T-helper 1 cell (primary cell): ENCODE measurements at regions not wholly inside any gene's neighbourhood (a gene's known extent, or its start where the extent isn't known, plus 50 kb on each side); places are given as distances from the start of the nearest gene placed in this dataset.

Experiments used
- DNase-seq, 5 donors: peaks; one replicate each; pipeline ENCODE4 v3.0.0-alpha.2; 2012 to 2020

GRCh38 chr1:69479734-69480133, 88.0 kb upstream of the LRRC7 start:
- no peak for DNase-seq

GRCh38 chr1:69483246-69483645, 84.5 kb upstream of the LRRC7 start:
- DNase-seq: no peak

GRCh38 chr1:69485616-69486015, 82.1 kb upstream of the LRRC7 start:
- no peak for DNase-seq

GRCh38 chr1:69491416-69491815, 76.3 kb upstream of the LRRC7 start:
- DNase-seq: no peak

- no peak for DNase-seq
Measured at GRCh38 chr1:69492286-69492685, 75.4 kb upstream of the LRRC7 start.

- no peak for DNase-seq
Measured at GRCh38 chr1:69494221-69494620, 73.5 kb upstream of the LRRC7 start.

GRCh38 chr1:69497441-69498221, 70.1 kb upstream of the LRRC7 start:
- no peak for DNase-seq

GRCh38 chr1:69498711-69499110, 69.0 kb upstream of the LRRC7 start:
- no peak for DNase-seq

GRCh38 chr1:69499203-69499803, 68.4 kb upstream of the LRRC7 start:
- DNase-seq: no peak

GRCh38 chr1:69502991-69503390, 64.7 kb upstream of the LRRC7 start:
- no peak for DNase-seq

- DNase-seq: no peak
Measured at GRCh38 chr1:69504730-69505252, 62.9 kb upstream of the LRRC7 start.

- no peak for DNase-seq
Measured at GRCh38 chr1:69506311-69506710, 61.4 kb upstream of the LRRC7 start.

GRCh38 chr1:69506721-69507120, 61.0 kb upstream of the LRRC7 start:
- no peak for DNase-seq

GRCh38 chr1:69510026-69510425, 57.7 kb upstream of the LRRC7 start:
- no peak for DNase-seq

- DNase-seq: no peak
Measured at GRCh38 chr1:69511426-69512192, 56.1 kb upstream of the LRRC7 start.

GRCh38 chr1:69513601-69514000, 54.1 kb upstream of the LRRC7 start:
- no peak for DNase-seq
